ELF-1 (cell line): ENCODE measurements at regions not wholly inside any gene's neighbourhood (a gene's known extent, or its start where the extent isn't known, plus 50 kb on each side); places are given as distances from the start of the nearest gene placed in this dataset.

ENCODE experiments used
- DNase-seq: peaks from one replicate; pipeline ENCODE4 v3.0.0-alpha.2; 2016; ENCODE audit warnings: low read depth, low spot score

DNA sequence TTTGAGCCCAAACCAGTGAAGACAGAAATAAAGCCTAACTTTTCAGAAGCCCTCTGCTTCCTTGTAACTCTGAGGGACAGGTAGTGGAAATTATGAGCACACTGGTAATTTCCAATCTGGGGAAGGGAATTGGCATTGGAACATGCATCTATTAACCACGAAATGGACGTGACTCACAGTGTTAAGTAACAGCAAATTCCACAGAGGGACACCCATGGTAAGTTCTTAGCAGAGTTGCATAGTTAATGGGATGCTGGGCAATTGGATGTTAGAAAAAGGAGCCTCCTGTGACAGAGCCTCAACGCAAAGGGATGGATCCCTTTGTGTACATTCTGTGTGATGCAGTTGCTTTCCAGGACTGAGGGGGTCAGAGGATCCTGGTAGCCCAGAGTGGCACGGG is 168.6 kb downstream of the SEMA6D start:
- no peak for DNase-seq

DNA sequence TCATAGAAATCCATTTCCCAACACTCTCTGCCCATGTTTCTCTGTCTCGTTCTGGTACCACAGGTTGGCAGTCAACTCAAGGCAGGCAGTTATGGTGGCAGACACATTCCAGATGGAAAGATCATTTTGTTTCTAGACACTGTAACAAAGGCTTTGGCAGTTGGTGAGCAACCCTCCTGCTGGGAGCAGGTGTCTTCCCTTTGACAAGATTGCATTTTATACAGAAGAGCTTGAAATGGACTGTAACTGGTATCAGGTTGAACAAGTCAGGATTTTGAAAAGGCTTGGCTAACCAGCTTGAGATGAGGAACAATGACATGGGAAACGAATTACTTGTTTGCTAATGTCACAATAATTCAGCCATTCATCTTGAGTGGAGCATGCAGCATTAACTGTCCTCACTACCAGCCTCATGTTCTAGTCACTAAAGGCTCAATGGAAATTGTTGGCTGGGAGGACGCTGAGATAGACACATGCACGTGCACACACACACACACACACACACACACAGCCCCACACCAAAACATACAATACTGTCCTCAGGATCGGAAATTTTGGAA is 170.0 kb downstream of the SEMA6D start:
- no peak for DNase-seq

DNA sequence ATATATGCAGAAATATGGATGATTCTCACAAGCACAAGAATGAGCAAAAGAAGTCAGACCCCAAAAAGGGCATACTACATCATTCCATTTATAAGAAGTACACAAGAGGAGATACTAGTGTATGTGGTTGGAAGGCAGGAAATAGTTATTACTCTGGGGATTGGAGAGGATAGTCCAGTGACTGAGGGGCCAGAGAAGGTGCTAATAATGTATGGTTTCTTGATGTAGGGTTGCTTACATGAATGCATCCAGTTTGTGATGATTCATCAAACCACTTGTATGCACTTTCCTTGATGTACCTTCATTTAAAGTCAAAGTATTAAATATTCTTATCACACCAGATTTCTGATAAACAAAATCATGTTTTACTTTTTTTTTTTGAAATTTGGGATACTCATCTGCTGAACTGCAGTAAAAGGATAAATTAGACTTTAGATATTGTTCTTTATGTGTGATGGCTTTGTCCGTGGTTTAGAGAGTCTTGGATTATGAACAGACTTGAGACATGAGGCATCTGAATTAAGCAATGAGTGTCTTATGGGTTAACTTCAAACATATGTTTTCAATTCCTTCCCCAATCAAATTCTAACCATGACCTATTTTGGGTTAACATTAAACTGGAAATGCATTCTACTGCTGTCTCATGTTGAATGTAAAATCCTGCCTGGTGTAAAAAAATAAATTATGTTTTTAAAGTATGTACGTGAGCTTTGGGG is 171.2 kb downstream of the SEMA6D start:
- no peak for DNase-seq

- no peak for DNase-seq
Observed at GRCh38 chr15:47890397-47891150, 173.3 kb downstream of the SEMA6D start.

DNA sequence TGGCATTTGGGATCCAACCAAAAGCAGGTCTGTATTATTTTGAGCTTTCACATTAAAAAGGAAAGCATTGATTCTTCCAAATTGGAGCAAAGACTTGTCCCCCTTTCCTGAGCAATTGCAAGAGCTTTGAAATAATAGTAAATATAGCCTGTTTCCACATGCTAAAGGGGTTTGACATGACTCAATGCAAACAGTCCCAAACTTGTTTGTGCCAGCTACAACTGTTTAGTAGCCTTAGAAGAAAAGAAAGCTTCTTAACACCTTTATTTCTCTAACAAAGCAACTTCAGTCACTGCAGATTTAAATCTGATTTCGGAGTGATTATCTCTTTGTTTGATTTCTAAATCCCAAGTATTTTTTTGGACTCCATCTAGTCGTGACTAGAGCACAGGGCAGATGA is 180.2 kb downstream of the SEMA6D start:
- no peak for DNase-seq

GRCh38 chr15:47900751-47901150 is 183.4 kb downstream of the SEMA6D start:
- no peak for DNase-seq

DNA sequence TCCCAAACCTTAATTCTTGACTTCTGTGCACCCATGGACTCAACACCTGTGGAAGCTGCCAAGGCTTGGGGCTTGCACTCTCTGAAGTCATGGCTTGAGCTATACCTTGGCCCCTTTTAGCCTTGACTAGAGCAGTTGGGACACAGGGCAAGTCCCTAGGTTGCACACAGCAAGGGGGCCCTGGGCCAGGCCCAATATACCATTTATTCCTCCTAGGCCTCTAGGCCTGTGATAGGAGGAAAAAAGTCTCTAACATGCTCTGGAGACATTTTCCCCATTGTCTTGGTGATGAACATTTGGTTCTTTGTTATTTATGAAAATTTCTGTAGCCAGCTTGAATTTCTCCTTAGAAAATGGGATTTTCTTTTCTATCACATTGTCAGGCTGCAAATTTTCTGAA is 186.1 kb downstream of the SEMA6D start:
- DNase-seq, result no peak

DNA sequence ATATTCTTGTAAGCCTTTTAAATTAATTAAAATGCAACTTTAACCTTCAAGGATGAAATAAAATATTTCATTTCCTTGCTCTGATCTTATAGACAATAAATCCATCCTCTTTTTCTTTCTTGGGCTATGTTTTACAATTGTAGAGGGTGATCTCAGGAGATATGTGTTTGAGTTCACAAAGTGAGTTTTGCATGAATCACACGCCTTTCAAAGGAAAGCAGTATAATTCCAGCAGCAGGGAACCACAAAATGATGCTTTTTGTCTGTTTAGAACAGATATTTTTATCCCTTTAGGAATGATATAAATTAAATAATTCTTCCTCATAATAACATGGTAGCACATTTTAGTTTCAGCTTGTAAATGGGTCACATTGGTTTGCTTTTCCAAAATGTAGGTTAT is 191.2 kb downstream of the SEMA6D start:
- DNase-seq, result no peak

GRCh38 chr15:47908950-47909670 is 191.8 kb downstream of the SEMA6D start:
- DNase-seq, result no peak

GRCh38 chr15:47912910-47913309 is 195.6 kb downstream of the SEMA6D start:
- DNase-seq, result peak; percentile 39

DNA sequence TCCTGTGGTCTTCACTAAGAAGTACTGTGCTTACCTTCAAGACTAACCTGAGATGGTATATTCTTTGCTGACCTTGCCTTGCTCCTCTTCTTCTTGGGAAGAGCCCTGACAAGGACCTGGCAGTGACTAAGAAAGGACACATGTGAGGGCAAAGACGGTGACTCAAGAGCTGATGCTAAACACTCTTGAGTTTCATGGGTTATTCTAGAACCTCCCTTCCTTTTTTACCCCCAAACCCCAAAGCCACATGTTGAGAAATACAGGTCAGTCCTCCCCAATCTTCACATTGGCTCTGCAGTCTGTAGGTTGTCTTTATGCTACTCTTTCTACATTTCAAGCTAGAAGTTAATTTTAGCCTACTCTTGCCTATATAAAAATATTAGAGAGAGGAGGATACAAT is 200.6 kb downstream of the SEMA6D start:
- no peak for DNase-seq

- no peak for DNase-seq
Observed at GRCh38 chr15:47918877-47919276, 201.6 kb downstream of the SEMA6D start.

GRCh38 chr15:47924381-47924780 is 196.4 kb upstream of the SLC24A5 start:
- DNase-seq, result no peak

DNA sequence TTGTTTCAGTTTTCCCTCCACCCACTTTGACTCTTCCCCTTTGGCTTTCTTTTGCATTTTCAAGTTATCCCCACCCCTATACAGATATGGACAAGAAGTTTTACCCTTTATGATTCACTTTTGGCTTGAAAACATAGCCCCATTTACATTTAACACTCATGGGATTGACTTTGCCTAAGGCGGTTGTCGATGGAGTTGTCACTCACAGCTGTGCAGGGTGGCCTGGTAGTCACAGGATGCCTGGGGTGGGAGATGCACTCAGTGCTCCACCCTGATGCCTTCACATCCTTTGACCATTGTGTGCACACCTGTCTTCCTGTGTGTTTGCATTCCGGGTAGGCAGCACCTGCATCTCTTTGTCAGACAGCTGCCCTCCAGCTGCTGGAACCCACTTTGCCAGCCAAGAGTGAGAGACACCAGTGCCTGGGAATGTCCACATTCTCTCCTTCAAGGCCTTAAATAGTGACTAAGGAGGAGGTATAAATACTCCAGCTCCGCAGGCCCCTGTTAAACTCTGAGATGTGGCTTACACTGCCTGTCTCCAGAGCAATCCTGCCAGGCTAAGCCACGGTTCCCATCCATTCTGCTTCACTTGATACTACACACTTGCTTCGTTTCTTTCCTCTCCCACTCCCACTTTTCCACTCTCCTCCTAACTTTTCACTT is 191.5 kb upstream of the SLC24A5 start:
- peak; percentile 3 for DNase-seq

- DNase-seq, result no peak
Observed at GRCh38 chr15:47932261-47932660, 188.5 kb upstream of the SLC24A5 start.

DNA sequence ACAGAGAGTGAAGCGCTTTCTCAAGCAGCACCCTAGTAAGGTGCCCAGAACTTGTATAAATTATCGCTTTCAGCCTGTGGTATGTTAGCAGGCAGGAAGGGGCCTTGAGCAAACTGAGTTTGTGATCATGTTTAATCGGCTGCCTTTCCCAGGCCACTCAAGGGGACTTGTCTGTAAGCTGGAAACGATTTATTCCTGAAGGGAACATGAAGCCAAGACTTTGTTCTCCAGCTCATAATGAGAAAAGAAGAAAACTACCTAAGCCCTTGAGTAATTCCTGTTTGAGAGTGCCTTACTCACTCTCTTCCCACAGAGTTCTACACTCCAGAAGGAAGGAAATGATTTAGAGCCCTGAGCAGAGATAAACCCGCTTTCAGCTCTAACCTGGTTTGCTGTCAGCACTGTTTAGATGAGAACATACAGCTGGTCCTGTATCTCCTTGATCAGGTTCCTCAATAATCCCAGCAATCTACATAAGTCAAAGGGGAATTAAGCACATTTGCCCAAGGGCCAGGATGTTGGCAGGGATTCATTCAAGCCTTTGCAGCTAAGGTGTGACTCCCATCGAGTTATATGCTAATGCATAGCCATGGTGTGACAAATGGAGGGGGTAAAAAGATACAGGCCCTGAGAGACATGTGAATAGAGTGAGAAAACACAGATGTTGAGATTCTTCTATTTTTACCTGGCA is 187.7 kb upstream of the SLC24A5 start:
- DNase-seq, result peak; percentile 37

GRCh38 chr15:47933865-47934264 is 186.9 kb upstream of the SLC24A5 start:
- DNase-seq, result no peak

DNA sequence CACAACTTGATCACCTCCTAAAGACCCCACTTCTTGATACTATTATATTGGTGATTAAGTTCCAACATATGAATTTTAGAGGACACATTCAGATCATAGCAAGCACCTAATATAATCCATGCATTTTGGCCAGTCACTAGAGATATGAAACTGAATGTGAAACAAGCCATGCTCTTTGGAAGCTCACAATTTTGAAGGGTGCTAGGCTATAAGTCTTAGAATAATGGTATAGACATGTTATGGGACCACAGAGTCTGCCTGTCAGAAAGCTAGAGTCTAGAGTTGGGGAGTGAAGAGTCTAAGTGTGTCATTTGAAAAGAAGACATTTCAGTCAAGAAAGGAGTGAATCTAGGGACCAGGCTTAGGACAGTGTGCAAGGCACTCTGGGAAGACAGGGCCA is 186.4 kb upstream of the SLC24A5 start:
- DNase-seq, result no peak

DNA sequence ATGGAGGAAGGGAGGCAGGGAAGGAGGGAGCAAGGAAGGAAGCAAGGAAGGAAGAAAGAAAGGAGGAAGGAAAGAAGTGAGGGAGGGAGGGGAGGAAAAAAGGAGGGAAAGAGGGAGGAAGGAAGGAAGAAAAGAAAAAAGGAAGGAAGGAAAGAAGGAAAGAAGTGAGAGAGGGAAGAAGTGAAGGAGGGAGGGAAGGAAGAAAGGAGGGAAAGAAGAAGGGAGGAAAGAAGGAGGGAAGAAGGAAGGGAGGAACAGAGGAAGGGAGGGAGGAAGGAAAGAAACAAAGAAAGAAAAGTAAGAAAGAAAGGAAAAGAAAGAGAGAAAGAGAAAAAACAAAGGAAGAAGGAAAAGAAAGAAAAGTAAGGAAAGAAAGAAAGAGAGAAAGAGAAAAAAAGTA is 183.0 kb upstream of the SLC24A5 start:
- DNase-seq, result no peak

DNA sequence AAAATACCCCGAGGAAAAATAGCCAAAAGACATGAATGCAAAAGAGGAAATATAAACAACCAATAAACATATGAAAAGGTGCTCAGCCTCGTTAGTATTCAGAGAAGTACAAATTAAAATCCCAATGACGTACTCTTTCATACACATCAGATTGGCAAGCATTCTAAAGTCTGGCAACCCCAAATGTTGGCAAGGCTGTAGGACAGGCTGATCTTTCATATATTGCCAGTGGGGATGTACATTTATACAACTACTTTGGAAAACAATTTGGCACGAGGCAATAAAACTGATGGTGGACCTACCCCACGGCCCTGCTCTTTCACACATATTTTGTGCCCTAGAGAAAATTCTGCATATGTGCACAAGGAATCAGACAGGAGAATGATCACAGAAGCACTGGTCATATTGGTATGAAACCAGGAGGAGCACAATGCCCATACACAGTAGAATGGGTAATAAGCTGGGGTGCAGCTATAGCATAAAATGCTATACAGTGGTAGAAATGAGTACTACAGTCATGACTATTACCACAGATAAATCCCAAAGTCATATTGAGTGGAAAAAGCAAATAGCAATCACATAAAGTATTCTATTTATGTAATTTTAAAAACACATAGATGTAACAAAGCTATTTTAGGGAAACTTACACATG is 176.0 kb upstream of the SLC24A5 start:
- no peak for DNase-seq
